SIG-M5 treated with dmso at 0.1 percent for 504 hours (cell line): ENCODE measurements at regions not wholly inside any gene's neighbourhood (a gene's known extent, or its start where the extent isn't known, plus 50 kb on each side); places are given as distances from the start of the nearest gene placed in this dataset.
"Not testable (repeated sequence)": the region's sequence is repeated elsewhere in the genome, so short reads cannot be mapped to it uniquely, and the experiment has no call there.

ENCODE experiments used
- DNase-seq: peaks from one replicate; lab custom pipeline; 2025; ENCODE audit not compliant: unreplicated experiment; lab: John Stamatoyannopoulos, UW

GRCh38 chr3:176097027-176097426 lies 1100.3 kb downstream of the TBL1XR1 start:
- no peak for DNase-seq

GRCh38 chr3:176093892-176094291 lies 1103.4 kb downstream of the TBL1XR1 start:
- DNase-seq: not testable (repeated sequence)

- no peak for DNase-seq
These were observed 1106.6 kb downstream of the TBL1XR1 start for GRCh38 chr3:176090727-176091126.

DNA sequence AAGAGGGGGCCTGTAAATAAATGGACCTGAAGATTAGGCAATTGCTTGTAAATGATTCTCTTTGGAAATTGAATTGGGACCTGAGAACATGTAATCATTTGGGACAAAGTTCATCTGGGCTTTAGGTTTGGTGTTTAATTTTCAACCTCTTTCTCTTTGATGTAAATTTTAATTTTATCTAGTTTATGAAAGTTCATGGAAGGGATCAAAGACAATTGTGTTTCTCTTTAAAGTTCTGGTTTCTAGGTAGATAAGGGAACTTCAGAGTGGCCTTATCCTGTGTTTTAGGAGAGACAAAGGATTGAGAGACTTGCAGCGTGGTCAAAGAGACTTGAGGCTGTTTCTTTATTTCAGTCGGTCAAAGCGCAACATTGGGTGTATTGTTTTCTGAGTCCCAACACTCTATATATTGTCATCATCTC lies 1108.3 kb downstream of the TBL1XR1 start:
- DNase-seq: no peak

DNA sequence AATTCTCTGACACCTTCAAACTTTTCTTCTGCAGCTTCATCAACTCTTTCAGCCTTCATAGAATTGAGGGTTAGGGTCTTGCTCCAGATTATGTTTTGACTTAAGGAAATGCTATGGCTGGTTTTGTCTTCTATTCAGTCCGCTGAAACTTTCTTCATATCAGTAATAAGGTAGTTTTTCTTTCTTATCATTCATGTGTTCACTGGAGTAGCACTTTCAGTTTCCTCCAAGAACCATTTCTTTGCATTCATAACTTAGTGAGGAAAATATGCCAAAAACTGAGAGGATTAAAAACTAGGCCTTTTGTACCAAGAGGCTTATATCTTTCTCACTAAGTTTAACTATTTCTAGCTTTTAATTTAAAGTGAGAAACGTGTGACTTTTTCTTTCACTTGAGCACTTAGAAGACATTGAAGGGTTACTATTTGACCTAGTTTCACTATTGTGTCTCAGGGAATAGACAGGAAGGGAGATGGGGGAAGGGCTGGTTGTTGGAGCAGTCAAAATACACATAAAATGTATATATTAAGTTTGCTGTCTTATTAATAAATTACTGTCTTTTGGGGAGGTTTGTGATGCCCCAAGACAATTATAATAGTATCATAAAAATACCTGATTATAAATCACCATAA lies 1110.1 kb downstream of the TBL1XR1 start:
- no peak for DNase-seq

- no peak for DNase-seq
These were observed 1117.5 kb downstream of the TBL1XR1 start for GRCh38 chr3:176079785-176080184.

DNA sequence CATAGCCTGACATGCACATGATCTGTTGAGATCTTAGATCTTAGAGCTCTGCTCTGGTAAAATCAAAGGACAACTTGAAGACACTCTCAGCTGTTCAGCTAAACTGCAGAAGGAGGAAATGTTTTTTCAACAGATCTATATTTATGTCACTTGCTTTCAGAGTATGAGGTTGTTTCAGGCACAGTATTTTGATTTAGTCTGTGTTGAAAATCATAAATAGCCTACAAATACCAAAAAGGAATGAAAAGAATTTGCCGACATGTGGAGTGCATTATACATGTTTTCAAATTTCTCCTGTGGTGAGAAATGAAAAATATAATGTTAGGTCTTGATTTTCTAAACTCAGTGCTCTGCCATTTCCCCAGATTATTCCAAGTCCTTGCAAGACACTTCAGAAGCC lies 1118.4 kb downstream of the TBL1XR1 start:
- DNase-seq: no peak

GRCh38 chr3:176075491-176075890 lies 1121.8 kb downstream of the TBL1XR1 start:
- no peak for DNase-seq

GRCh38 chr3:176075046-176075445 lies 1122.2 kb downstream of the TBL1XR1 start:
- no peak for DNase-seq

GRCh38 chr3:176074096-176074495 lies 1123.2 kb downstream of the TBL1XR1 start:
- DNase-seq: no peak

DNA sequence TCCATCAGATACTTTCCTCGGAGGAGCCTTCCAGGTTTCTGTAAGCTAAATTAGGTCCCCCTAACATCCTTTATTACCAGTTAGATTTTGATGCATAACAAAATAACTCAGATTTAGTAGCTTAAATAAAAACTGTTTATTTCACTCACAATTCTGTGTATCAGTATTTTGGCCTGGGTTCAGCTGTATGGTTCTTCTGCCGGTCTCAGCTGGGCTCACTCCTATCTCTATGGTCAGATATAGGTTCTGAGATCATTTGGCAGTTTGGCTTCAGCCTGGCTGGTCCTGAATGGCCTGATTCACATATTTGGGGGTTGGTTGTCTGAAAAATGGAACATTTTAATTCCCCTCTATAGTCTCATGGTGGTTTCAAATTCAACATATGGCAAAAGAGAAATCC lies 1125.3 kb downstream of the TBL1XR1 start:
- no peak for DNase-seq

DNA sequence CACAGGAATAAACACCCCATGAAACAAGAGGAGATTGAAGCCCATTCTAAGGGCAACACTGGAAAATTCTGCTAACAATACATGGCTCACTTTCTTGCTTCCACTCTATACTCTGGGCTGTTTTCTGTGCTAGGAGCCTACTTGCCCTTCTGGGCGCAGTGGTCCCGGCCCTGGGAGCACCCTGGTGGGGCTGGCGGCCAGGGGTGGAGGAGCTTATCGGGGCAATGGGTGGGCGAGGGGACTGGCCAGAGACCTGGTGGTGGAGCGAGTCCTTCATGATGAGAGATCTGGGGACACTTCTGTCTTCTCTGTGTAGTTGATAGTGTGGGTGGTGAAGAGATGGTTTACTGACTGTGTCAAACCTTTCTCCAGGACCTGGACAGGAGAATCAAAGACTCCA lies 1128.5 kb downstream of the TBL1XR1 start:
- no peak for DNase-seq

DNA sequence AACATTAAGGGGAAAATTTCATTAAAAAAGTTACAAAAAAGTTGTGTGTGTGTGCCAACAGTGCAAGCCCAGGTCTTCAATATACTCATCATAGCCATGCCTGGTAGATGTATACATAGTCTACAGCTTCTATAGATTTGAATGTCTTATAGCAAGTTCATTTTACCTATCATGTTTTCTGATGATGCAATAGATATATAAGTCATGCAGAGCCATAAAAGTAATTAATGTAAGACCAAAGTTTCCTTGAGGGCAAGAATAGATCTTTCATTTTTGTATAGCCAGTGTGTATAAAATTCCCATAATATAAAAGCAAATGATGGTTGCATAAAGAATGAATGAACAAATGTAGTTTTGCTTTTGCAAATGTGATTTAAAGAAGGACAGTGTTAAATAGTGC lies 1138.4 kb downstream of the TBL1XR1 start:
- DNase-seq: no peak

DNA sequence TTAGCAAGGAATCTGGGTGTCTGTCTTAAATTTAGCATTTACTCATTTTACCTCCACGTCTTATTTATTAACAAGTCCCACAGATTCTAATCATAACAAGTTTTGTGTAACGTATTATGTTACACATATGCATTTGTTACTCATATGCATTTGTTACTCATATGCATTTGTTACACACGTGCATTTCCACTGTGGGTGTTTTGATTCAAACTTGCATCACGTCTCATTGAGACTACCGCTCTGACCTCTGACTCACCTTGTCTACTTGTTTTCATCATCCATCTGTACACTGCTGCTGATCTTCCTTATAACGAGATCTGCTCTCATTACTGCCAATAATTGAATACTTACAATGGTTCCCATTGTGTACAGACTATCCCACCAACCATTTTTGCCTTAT lies 1141.4 kb downstream of the TBL1XR1 start:
- no peak for DNase-seq

DNA sequence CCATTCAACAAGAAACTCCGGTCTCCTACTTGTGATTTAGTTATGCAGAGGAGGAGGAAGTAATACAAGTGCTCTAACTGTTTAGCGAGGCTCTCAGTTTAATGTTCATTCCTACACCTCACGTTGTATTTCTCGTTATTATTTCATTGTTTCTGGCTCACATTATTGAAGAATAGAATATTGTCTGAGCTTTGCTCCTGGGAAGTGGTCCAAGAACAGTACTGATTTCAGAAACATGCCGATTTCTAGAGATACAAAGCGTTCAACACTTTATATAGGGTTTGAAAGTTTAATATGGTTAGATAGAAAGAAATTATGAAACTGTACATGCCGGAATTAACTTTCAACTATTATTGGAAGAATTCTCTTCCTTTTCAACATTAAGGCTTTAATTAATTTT lies 1145.5 kb downstream of the TBL1XR1 start:
- DNase-seq: no peak

- DNase-seq: no peak
These were observed 1150.6 kb downstream of the TBL1XR1 start for GRCh38 chr3:176046703-176047102.

GRCh38 chr3:176041812-176042211 lies 1155.5 kb downstream of the TBL1XR1 start:
- no peak for DNase-seq

GRCh38 chr3:176041185-176041584 lies 1156.1 kb downstream of the TBL1XR1 start:
- DNase-seq: no peak

GRCh38 chr3:176037636-176038035 lies 1159.6 kb downstream of the TBL1XR1 start:
- no peak for DNase-seq

DNA sequence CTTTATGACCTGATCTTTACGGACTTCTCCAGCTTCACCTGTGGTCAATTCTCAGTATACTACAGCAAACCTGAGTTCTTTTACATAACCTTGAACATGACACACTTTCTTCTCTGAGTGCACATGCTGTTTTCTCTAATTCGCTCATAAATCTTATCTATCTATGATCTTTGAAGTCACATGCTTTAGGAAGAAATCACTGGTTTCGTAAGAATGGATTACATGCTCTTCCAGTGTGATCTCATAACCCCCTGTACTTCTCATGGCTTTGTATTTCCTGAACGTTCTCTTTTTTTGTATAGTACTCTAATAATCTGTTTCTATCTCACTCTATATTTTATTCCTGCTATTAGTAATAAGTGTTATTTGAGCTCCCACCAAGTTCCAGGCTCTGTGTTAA lies 1165.2 kb downstream of the TBL1XR1 start:
- no peak for DNase-seq

DNA sequence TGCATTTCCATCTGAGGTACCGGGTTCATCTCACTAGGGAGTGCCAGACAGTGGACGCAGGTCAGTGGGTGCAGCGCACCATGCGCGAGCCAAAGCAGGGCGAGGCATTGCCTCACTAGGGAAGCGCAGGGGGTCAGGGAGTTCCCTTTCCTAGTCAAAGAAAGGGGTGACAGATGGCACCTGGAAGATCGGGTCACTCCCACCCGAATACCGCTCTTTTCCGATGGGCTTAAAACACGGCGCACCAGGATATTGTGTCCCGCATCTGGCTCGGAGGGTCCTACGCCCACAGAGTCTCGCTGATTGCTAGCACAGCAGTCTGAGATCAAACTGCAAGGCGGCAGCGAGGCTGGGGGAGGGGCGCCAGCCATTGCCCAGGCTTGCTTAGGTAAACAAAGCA lies 1157.1 kb downstream of the NAALADL2 start:
- not testable (repeated sequence) for DNase-seq

DNA sequence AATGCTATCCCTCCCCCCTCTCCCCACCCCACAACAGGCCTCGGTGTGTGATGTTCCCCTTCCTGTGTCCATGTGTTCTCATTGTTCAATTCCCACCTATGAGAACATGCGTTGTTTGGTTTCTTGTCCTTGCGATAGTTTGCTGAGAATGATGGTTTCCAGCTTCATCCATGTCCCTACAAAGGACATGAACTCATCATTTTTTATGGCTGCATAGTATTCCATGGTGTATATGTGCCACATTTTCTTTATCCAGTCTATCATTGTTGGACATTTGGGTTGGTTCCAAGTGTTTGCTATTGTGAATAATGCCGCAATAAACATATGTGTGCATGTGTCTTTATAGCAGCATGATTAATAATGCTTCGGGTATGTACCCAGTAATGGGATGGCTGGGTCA lies 1156.1 kb downstream of the NAALADL2 start:
- DNase-seq: not testable (repeated sequence)

DNA sequence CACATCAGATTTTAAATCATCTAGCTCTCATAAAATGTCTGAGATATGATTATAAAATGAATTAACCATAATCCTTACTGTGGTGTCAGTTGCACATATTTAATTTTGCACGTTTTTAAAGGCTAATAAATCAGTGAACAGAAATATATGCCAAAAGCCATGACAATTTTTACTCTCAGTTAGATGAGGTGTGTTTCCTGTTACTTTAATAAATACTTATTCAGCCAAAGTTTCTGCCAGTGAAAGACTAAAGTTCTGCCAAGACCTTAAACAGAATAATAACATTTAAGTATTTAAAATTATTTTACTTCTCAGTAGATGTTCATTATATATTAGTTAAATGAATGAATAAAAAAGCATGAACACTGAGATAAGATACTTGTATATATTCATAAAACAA lies 1150.1 kb downstream of the NAALADL2 start:
- no peak for DNase-seq
